Uterus (tissue), 2 donors: ENCODE measurements at regions not wholly inside any gene's neighbourhood (a gene's known extent, or its start where the extent isn't known, plus 50 kb on each side); places are given as distances from the start of the nearest gene placed in this dataset.

ENCODE experiments used
- CTCF ChIP-seq, 4 experiments: fragments of 200-600 bp in 2 of 4; fragments of 450-650 bp in 2 of 4; sonication (generic) in 2 of 4; IDR thresholded peaks; one replicate each; pipeline ENCODE4 v1.5.1; 2016 to 2019; ENCODE audit warnings: antibody characterized with exemption in 4 of 4, mild to moderate bottlenecking in 2 of 4, moderate library complexity in 1 of 4
- POLR2A ChIP-seq, 2 donors: fragments of 450-650 bp; IDR thresholded peaks; one replicate each; pipeline ENCODE4 v1.6.1; 2016; ENCODE audit warnings: antibody characterized with exemption in 2 of 2, mild to moderate bottlenecking in 1 of 2, moderate library complexity in 1 of 2

- TF ChIP-seq CTCF (IDR thresholded peaks at IDR 0.05), result no peak
- TF ChIP-seq POLR2A (IDR thresholded peaks at IDR 0.05), result no peak
Observed at GRCh38 chr19:29012457-29012856, 200.5 kb downstream of the UQCRFS1 start.
